HG03442 (cell line): ENCODE measurements at regions not wholly inside any gene's neighbourhood (a gene's known extent, or its start where the extent isn't known, plus 50 kb on each side); places are given as distances from the start of the nearest gene placed in this dataset.

Experiments used
- ATAC-seq: cut with Tn5 transposase; IDR thresholded peaks from one replicate; pipeline ENCODE4 v1.9.1; 2021; ENCODE audit warnings: mild to moderate bottlenecking, moderate library complexity; ENCODE audit not compliant: unreplicated experiment

GRCh38 chr14:27075503-27075902 is 477.7 kb upstream of the NOVA1 start:
- ATAC-seq: no peak

GRCh38 chr14:27077214-27077613 is 479.4 kb upstream of the NOVA1 start:
- ATAC-seq: no peak

GRCh38 chr14:27077710-27078109 is 479.9 kb upstream of the NOVA1 start:
- ATAC-seq: no peak

GRCh38 chr14:27078191-27078590 is 480.4 kb upstream of the NOVA1 start:
- no peak for ATAC-seq

- no peak for ATAC-seq
These were observed 481.9 kb upstream of the NOVA1 start for GRCh38 chr14:27079716-27080115.

- ATAC-seq: no peak
These were observed 487.7 kb upstream of the NOVA1 start for GRCh38 chr14:27085500-27085899.

- no peak for ATAC-seq
These were observed 492.9 kb upstream of the NOVA1 start for GRCh38 chr14:27090716-27091115.

GRCh38 chr14:27091973-27092372 is 494.1 kb upstream of the NOVA1 start:
- ATAC-seq: no peak

- ATAC-seq: no peak
These were observed 498.3 kb upstream of the NOVA1 start for GRCh38 chr14:27096091-27096490.

- no peak for ATAC-seq
These were observed 500.6 kb upstream of the NOVA1 start for GRCh38 chr14:27098451-27098850.

- ATAC-seq: no peak
These were observed 516.3 kb upstream of the NOVA1 start for GRCh38 chr14:27114180-27114579.

GRCh38 chr14:27123162-27123561 is 525.3 kb upstream of the NOVA1 start:
- ATAC-seq: no peak

- no peak for ATAC-seq
These were observed 530.0 kb upstream of the NOVA1 start for GRCh38 chr14:27127838-27128237.

- no peak for ATAC-seq
These were observed 536.4 kb upstream of the NOVA1 start for GRCh38 chr14:27134200-27134599.

GRCh38 chr14:27145170-27145569 is 547.3 kb upstream of the NOVA1 start:
- ATAC-seq: no peak

- ATAC-seq: no peak
These were observed 550.3 kb upstream of the NOVA1 start for GRCh38 chr14:27148143-27148542.

GRCh38 chr14:27164139-27164538 is 566.3 kb upstream of the NOVA1 start:
- ATAC-seq: no peak

- no peak for ATAC-seq
These were observed 577.7 kb upstream of the NOVA1 start for GRCh38 chr14:27175489-27175888.

GRCh38 chr14:27181333-27181732 is 583.5 kb upstream of the NOVA1 start:
- ATAC-seq: no peak

GRCh38 chr14:27184427-27184826 is 586.6 kb upstream of the NOVA1 start:
- ATAC-seq: no peak

- no peak for ATAC-seq
These were observed 588.2 kb upstream of the NOVA1 start for GRCh38 chr14:27186048-27186447.

GRCh38 chr14:27187136-27187535 is 589.3 kb upstream of the NOVA1 start:
- ATAC-seq: no peak

- ATAC-seq: no peak
These were observed 592.5 kb upstream of the NOVA1 start for GRCh38 chr14:27190296-27190695.

GRCh38 chr14:27199272-27199671 is 601.4 kb upstream of the NOVA1 start:
- no peak for ATAC-seq
